Endothelial cell of umbilical vein (primary cell): ENCODE measurements at regions not wholly inside any gene's neighbourhood (a gene's known extent, or its start where the extent isn't known, plus 50 kb on each side); places are given as distances from the start of the nearest gene placed in this dataset.

Experiments used
- BruUV-seq: library from RNA; stranded (reverse); fragments of 400-500 nt; replicated peaks from 2 replicates; lab custom pipeline; 2021; lab: Mats Ljungman, UMichigan
- CTCF ChIA-PET: fragments of 300-600, 350-600 bp; sonication (Branson Sonifier 250); formaldehyde crosslinking; loops from one replicate; lab custom pipeline; 2021; ENCODE audit warnings: antibody characterized with exemption, inconsistent platforms; lab: Charles Lee
- POLR2A ChIA-PET: fragments of 300-600, 350-600 bp; sonication (Branson Sonifier 250); formaldehyde crosslinking; loops from one replicate; lab custom pipeline; 2021; ENCODE audit warnings: antibody characterized with exemption, inconsistent platforms; lab: Charles Lee
- DNase-seq: peaks from one replicate; pipeline ENCODE4 v3.0.0-alpha.2; 2011; ENCODE audit warnings: low read depth, low spot score
- FAIRE-seq: peaks from 2 replicates; lab custom pipeline; 2011; peaks lifted over from hg19 to GRCh38; lab: Jason Lieb, UNC
- H2AFZ ChIP-seq: 2 replicates; pipeline ENCODE4 v1.6.0; 2012; ENCODE audit warnings: low read depth, low read length, control low read depth, inconsistent platforms
- H3K27ac ChIP-seq: 2 replicates; pipeline ENCODE4 v1.5.1; 2011; ENCODE audit warnings: low read depth, mild to moderate bottlenecking, control low read depth, low read length, moderate library complexity; ENCODE audit not compliant: insufficient read depth
- H3K27me3 ChIP-seq, 2 experiments: 2 replicates each; pipeline versions ENCODE4 v1.6.0 to v1.6.1; 2011; ENCODE audit warnings: low read length in 2 of 2, mixed read lengths in 1 of 2; ENCODE audit not compliant: control insufficient read depth in 2 of 2, insufficient read depth in 2 of 2
- H3K36me3 ChIP-seq, 2 experiments: 2 replicates in 1 of 2; 3 replicates in 1 of 2; pipeline ENCODE4 v1.5.1; 2011; ENCODE audit warnings: low read length in 2 of 2, mild to moderate bottlenecking in 1 of 2, moderate library complexity in 1 of 2; ENCODE audit not compliant: control insufficient read depth in 2 of 2, insufficient read depth in 2 of 2; ENCODE audit errors: extremely low read depth in 1 of 2
- H3K4me1 ChIP-seq: 3 replicates; pipeline ENCODE4 v1.5.1; 2011; ENCODE audit warnings: mild to moderate bottlenecking, low read length; ENCODE audit not compliant: control insufficient read depth, insufficient read depth; ENCODE audit errors: extremely low read depth
- H3K4me2 ChIP-seq: 2 replicates; pipeline ENCODE4 v1.6.1; 2011; ENCODE audit warnings: low read length, control low read depth, mixed read lengths; ENCODE audit not compliant: insufficient read depth
- H3K4me3 ChIP-seq, 3 experiments: fragments of 200-600 bp in 1 of 3; sonication (generic), shearing (Covaris generic) in 1 of 3; replicated peaks in 1 of 3; 2 replicates each; pipeline ENCODE4 v1.5.1; 2011 to 2016; ENCODE audit warnings: control low read depth in 3 of 3, low read length in 3 of 3, mild to moderate bottlenecking in 2 of 3, inconsistent platforms in 1 of 3, low read depth in 1 of 3, moderate library complexity in 1 of 3; ENCODE audit not compliant: insufficient read depth in 1 of 3
- H3K79me2 ChIP-seq: 2 replicates; pipeline ENCODE4 v1.6.0; 2012; ENCODE audit warnings: low read length, inconsistent platforms; ENCODE audit not compliant: control insufficient read depth, insufficient read depth
- H3K9ac ChIP-seq: replicated peaks from 2 replicates; pipeline ENCODE3; 2011; ENCODE audit warnings: low read length, control low read depth; ENCODE audit not compliant: insufficient read depth; ENCODE audit errors: extremely low read depth
- H3K9me1 ChIP-seq: replicated peaks from 3 replicates; pipeline ENCODE4 v1.6.0; 2011; ENCODE audit warnings: mild to moderate bottlenecking, low read length; ENCODE audit not compliant: control insufficient read depth, insufficient read depth; ENCODE audit errors: extremely low read depth
- H3K9me3 ChIP-seq: replicated peaks from 2 replicates; pipeline ENCODE4 v1.5.1; 2012; ENCODE audit warnings: low read length, inconsistent platforms; ENCODE audit not compliant: control insufficient read depth, insufficient read depth
- H4K20me1 ChIP-seq: replicated peaks from 2 replicates; pipeline ENCODE3; 2011; ENCODE audit warnings: mild to moderate bottlenecking, low read length; ENCODE audit not compliant: control insufficient read depth, insufficient read depth; ENCODE audit errors: extremely low read depth
- CTCF ChIP-seq, 2 donors: IDR thresholded peaks; 1 replicate in 1 of 2; 2 replicates in 1 of 2; pipeline ENCODE4 v1.5.1; 2011; ENCODE audit warnings: low read length in 2 of 2, mild to moderate bottlenecking in 2 of 2, moderate library complexity in 2 of 2, control low read depth in 1 of 2, inconsistent platforms in 1 of 2, low read depth in 1 of 2; ENCODE audit not compliant: insufficient read depth in 1 of 2; ENCODE audit errors: extremely low read depth in 1 of 2
- EZH2 ChIP-seq: IDR thresholded peaks from 2 replicates; pipeline ENCODE4 v1.6.1; 2012; ENCODE audit warnings: borderline replicate concordance, low read depth, mild to moderate bottlenecking, moderate library complexity, low read length, inconsistent platforms; ENCODE audit not compliant: severe bottlenecking
- FOS ChIP-seq: IDR thresholded peaks from 2 replicates; pipeline ENCODE4 v1.6.1; 2011; ENCODE audit warnings: mild to moderate bottlenecking, low read length, moderate library complexity, borderline replicate concordance; ENCODE audit not compliant: insufficient read depth
- GATA2 ChIP-seq: IDR thresholded peaks from 2 replicates; pipeline ENCODE4 v1.7.0; 2011; ENCODE audit warnings: low read depth, mild to moderate bottlenecking, moderate library complexity, mixed read lengths, low read length; ENCODE audit not compliant: insufficient read length, insufficient read depth
- JUN ChIP-seq: IDR thresholded peaks from 2 replicates; pipeline ENCODE4 v1.6.1; 2011; ENCODE audit warnings: borderline replicate concordance, low read depth; ENCODE audit not compliant: insufficient read length, insufficient read depth
- MAX ChIP-seq: IDR thresholded peaks from 2 replicates; pipeline ENCODE4 v1.6.1; 2011; ENCODE audit not compliant: insufficient read depth, insufficient read length
- MYC ChIP-seq: IDR thresholded peaks from one replicate; pipeline ENCODE4 v1.6.1; 2011; ENCODE audit warnings: mild to moderate bottlenecking, low read depth, low read length
- POLR2A ChIP-seq: IDR thresholded peaks from 2 replicates; pipeline ENCODE4 v1.6.1; 2012; ENCODE audit warnings: low read depth, mild to moderate bottlenecking, control low read depth, low read length
- POLR2AphosphoS5 ChIP-seq: IDR thresholded peaks from 2 replicates; pipeline ENCODE4 v1.6.1; 2012; ENCODE audit warnings: low read depth, mild to moderate bottlenecking, control low read depth, low read length, moderate library complexity; ENCODE audit not compliant: insufficient read depth
- dilution Hi-C: fragments of 300-500 bp; cut with MboI; formaldehyde crosslinking; loops from one replicate; pipeline ENCODE4 v1.15.0; 2019; ENCODE audit warnings: low sequenced_read_pairs; ENCODE audit not compliant: extremely low pct_ligation_motif_present
- intact Hi-C: fragments of 100-400 bp; cut with micrococcal nuclease; formaldehyde crosslinking; loops from one replicate; pipeline ENCODE4 v1.10.0; 2022

DNA sequence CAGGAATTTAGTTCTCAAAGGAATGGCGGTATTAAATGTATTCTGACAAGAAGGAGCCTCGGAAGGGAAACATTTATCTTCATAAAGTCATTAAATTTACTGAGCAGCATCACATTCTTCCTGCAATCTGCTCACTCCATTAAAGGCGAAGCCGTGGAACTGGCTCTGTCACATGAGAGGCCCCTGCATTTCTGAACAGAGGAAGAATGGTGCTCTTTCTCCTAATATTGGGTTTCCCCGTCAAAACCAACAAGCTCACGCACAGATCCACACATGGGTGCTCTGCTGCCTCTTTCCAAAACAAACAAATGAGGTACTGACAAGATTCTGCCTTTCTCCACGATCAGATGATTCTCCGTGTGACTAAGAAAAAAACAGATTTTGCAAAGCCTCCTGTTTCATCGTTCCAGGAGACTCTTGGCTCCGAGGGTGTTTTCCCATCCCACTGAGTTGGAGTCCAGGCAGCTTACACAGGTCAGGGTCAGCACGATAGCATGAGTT, 191.2 kb downstream of the IDS start:
- CTCF ChIA-PET: no interaction called here
- H3K4me1 ChIP-seq: no peaks in the 10 kb centered on the region
- TF ChIP-seq POLR2A: no peak
- no peak for TF ChIP-seq EZH2
- no peak for TF ChIP-seq JUN
- TF ChIP-seq FOS: no peak
- no peak for TF ChIP-seq MYC
- no peak for TF ChIP-seq GATA2
- TF ChIP-seq POLR2AphosphoS5: no peak
- TF ChIP-seq MAX: no peak
- no peak for TF ChIP-seq CTCF (IDR thresholded peaks at IDR 0.05; ENCODE audit: extremely low read depth in 1 of 2, insufficient read depth in 1 of 2, low read depth in 1 of 2, low read length in 2 of 2)
- H4K20me1 ChIP-seq: no peaks in the 10 kb centered on the region
- dilution Hi-C loops: no loop called here
- no peak overlapping the region for H2AFZ ChIP-seq
- BruUV-seq: no TSS peak
- H3K27ac ChIP-seq: no peak overlapping the region
- H3K9ac ChIP-seq: no peak overlapping the region
- H3K4me3 ChIP-seq: no peak overlapping the region
- FAIRE-seq: no peak
- no peaks in the 10 kb centered on the region for H3K9me1 ChIP-seq
- intact Hi-C loops: no loop called here
- POLR2A ChIA-PET: no interaction called here
- DNase-seq: no peak
- no peaks in the 10 kb centered on the region for H3K27me3 ChIP-seq
- no peaks in the 10 kb centered on the region for H3K9me3 ChIP-seq
- H3K4me2 ChIP-seq: no peak overlapping the region
- H3K79me2 ChIP-seq: no peaks in the 10 kb centered on the region
- no peaks in the 10 kb centered on the region for H3K36me3 ChIP-seq
